ENCODE measurements at regions not wholly inside any gene's neighbourhood (a gene's known extent, or its start where the extent isn't known, plus 50 kb on each side); places are given as distances from the start of the nearest gene placed in this dataset.

DNA sequence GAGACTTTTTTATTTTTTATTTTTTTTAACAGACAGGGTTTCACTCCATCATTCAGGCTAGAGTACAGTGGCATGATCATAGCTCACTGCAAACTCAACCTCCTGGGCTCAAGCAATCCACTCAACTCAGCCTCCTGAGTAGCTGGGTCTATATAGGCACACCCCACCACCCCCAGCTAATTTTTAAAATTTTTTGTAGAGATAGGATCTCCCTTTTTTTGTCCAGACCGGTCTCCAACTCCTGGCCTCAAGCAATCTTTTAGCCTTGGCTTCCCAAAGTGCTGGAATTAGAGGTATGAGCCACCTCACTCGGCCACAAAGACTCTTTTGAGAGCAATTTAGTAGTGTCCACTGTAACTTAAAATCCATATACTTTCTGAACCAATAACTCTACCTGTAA lies 103.3 kb upstream of the DST start:
- Histone ChIP-seq H3K4me2 (ENCODE audit: low read length) (no peak overlapping the region), H3K36me3 (ENCODE audit: insufficient read depth, low read length) (no peaks in the 10 kb centered on the region), H3K27me3 (ENCODE audit: insufficient read depth, low read length) (no peaks in the 10 kb centered on the region), H3K9me3 (ENCODE audit: insufficient read depth, low read depth, low read length) (no peaks in the 10 kb centered on the region), H4K20me1 (ENCODE audit: insufficient read depth, low read length) (peaks cover 25% of the 10 kb centered on the region), H3K4me1 (ENCODE audit: insufficient read depth, low read length) (peaks cover 28% of the 10 kb centered on the region), H3K27ac (ENCODE audit: low read depth, low read length) (no peak overlapping the region), H3K4me3 (ENCODE audit: insufficient read depth, low read depth, low read length) (no peak overlapping the region), H3K9ac (ENCODE audit: low read length) (no peak overlapping the region), H2AFZ (ENCODE audit: low read depth, low read length) (no peak overlapping the region), H3K79me2 (ENCODE audit: insufficient read depth, low read length) (peaks cover 98% of the 10 kb centered on the region)
- no peak for FAIRE-seq
- Mint-ChIP-seq H3K9me3 (ENCODE audit: unreplicated experiment) (no peaks in the 10 kb centered on the region), H3K4me3 (ENCODE audit: unreplicated experiment) (no peak overlapping the region), H3K27ac (ENCODE audit: unreplicated experiment) (peak overlapping the region; percentile 80), H3K36me3 (ENCODE audit: low read depth, unreplicated experiment) (peaks cover 5% of the 10 kb centered on the region), H3K27me3 (ENCODE audit: low read depth, unreplicated experiment) (no peaks in the 10 kb centered on the region), H3K4me1 (ENCODE audit: low read depth, unreplicated experiment) (peaks cover 67% of the 10 kb centered on the region)
- DNase-seq (ENCODE audit: low read depth) = no peak
- TF ChIP-seq EZH2 (IDR thresholded peaks at IDR 0.05; ENCODE audit: insufficient read depth, low read length) = no peak
- TF ChIP-seq, protein P1, sequence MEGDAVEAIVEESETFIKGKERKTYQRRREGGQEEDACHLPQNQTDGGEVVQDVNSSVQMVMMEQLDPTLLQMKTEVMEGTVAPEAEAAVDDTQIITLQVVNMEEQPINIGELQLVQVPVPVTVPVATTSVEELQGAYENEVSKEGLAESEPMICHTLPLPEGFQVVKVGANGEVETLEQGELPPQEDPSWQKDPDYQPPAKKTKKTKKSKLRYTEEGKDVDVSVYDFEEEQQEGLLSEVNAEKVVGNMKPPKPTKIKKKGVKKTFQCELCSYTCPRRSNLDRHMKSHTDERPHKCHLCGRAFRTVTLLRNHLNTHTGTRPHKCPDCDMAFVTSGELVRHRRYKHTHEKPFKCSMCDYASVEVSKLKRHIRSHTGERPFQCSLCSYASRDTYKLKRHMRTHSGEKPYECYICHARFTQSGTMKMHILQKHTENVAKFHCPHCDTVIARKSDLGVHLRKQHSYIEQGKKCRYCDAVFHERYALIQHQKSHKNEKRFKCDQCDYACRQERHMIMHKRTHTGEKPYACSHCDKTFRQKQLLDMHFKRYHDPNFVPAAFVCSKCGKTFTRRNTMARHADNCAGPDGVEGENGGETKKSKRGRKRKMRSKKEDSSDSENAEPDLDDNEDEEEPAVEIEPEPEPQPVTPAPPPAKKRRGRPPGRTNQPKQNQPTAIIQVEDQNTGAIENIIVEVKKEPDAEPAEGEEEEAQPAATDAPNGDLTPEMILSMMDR (IDR thresholded peaks at IDR 0.05; ENCODE audit: insufficient read depth, low read depth, low read length) = no peak

DNA sequence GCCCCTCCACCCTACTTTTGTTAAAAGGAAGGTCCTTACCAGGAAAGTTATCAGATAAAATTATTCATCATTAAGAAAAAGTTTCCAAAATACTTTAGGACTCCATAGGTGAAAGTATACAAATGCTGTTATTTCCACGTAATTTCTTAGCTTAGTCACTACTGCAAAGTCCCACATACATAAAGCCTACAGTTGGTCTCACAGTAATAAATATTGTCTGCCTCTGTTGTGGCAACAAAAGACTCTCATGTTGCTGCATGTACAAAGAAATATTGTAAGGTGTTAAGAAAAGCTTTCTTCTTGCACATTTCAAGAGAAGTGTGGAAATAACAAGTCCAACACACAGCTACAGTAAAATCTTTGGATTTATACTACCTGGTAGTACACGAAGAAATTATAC lies 102.4 kb upstream of the DST start:
- no peak overlapping the region for H2AFZ ChIP-seq (ENCODE audit: low read depth, low read length)
- DNase-seq (ENCODE audit: low read depth) (no peak), FAIRE-seq (no peak)
- H3K27me3 ChIP-seq (ENCODE audit: insufficient read depth, low read length) = no peaks in the 10 kb centered on the region
- H3K4me3 ChIP-seq (ENCODE audit: insufficient read depth, low read depth, low read length) = no peak overlapping the region
- Mint-ChIP-seq H3K4me1 (ENCODE audit: low read depth, unreplicated experiment) (peaks cover 62% of the 10 kb centered on the region), H3K36me3 (ENCODE audit: low read depth, unreplicated experiment) (peaks cover 5% of the 10 kb centered on the region), H3K4me3 (ENCODE audit: unreplicated experiment) (no peak overlapping the region), H3K27me3 (ENCODE audit: low read depth, unreplicated experiment) (no peaks in the 10 kb centered on the region), H3K27ac (ENCODE audit: unreplicated experiment) (peak overlapping the region; percentile 68), H3K9me3 (ENCODE audit: unreplicated experiment) (no peaks in the 10 kb centered on the region)
- H3K4me2 ChIP-seq (ENCODE audit: low read length) = no peak overlapping the region
- H4K20me1 ChIP-seq (ENCODE audit: insufficient read depth, low read length) = peaks cover 30% of the 10 kb centered on the region
- no peak overlapping the region for H3K9ac ChIP-seq (ENCODE audit: low read length)
- no peaks in the 10 kb centered on the region for H3K9me3 ChIP-seq (ENCODE audit: insufficient read depth, low read depth, low read length)
- no peak overlapping the region for H3K27ac ChIP-seq (ENCODE audit: low read depth, low read length)
- peaks cover 20% of the 10 kb centered on the region for H3K4me1 ChIP-seq (ENCODE audit: insufficient read depth, low read length)
- no peaks in the 10 kb centered on the region for H3K36me3 ChIP-seq (ENCODE audit: insufficient read depth, low read length)
- TF ChIP-seq EZH2 (IDR thresholded peaks at IDR 0.05; ENCODE audit: insufficient read depth, low read length) = no peak
- TF ChIP-seq, protein P1 (IDR thresholded peaks at IDR 0.05; ENCODE audit: insufficient read depth, low read depth, low read length) = no peak
- peaks cover 98% of the 10 kb centered on the region for H3K79me2 ChIP-seq (ENCODE audit: insufficient read depth, low read length)

DNA sequence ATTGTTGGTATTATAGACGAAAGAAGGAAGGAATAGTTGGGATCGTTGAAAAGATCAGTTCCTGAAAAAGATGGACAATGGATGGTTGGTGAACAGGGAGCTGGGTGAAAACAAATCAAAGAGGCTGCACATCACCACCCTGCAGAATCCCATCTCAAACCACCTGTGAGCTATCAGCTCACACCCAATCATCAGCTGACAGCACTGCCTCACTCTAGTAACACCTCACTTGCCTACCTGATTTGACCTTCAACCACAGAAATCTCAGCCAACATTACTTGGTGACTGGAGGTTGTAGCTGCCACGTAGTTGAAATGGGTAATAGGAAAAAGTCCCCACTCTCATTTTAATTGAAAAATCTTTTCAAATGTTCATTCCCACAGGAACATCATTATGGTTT lies 101.8 kb upstream of the DST start:
- no peak overlapping the region for H3K4me2 ChIP-seq (ENCODE audit: low read length)
- H3K27me3 ChIP-seq (ENCODE audit: insufficient read depth, low read length) = no peaks in the 10 kb centered on the region
- H3K4me3 Mint-ChIP-seq (ENCODE audit: unreplicated experiment) = no peak overlapping the region
- no peaks in the 10 kb centered on the region for H3K9me3 ChIP-seq (ENCODE audit: insufficient read depth, low read depth, low read length)
- no peaks in the 10 kb centered on the region for H3K36me3 ChIP-seq (ENCODE audit: insufficient read depth, low read length)
- H3K4me1 ChIP-seq (ENCODE audit: insufficient read depth, low read length) = peaks cover 15% of the 10 kb centered on the region
- H4K20me1 ChIP-seq (ENCODE audit: insufficient read depth, low read length) = peaks cover 35% of the 10 kb centered on the region
- H2AFZ ChIP-seq (ENCODE audit: low read depth, low read length) = no peak overlapping the region
- no peaks in the 10 kb centered on the region for H3K9me3 Mint-ChIP-seq (ENCODE audit: unreplicated experiment)
- no peak overlapping the region for H3K9ac ChIP-seq (ENCODE audit: low read length)
- peaks cover 99% of the 10 kb centered on the region for H3K79me2 ChIP-seq (ENCODE audit: insufficient read depth, low read length)
- H3K36me3 Mint-ChIP-seq (ENCODE audit: low read depth, unreplicated experiment) = peaks cover 2% of the 10 kb centered on the region
- no peak for DNase-seq (ENCODE audit: low read depth)
- H3K4me3 ChIP-seq (ENCODE audit: insufficient read depth, low read depth, low read length) = no peak overlapping the region
- TF ChIP-seq EZH2 (IDR thresholded peaks at IDR 0.05; ENCODE audit: insufficient read depth, low read length) = no peak
- TF ChIP-seq, protein P1 (IDR thresholded peaks at IDR 0.05; ENCODE audit: insufficient read depth, low read depth, low read length) = no peak
- peaks cover 60% of the 10 kb centered on the region for H3K4me1 Mint-ChIP-seq (ENCODE audit: low read depth, unreplicated experiment)
- no peak for FAIRE-seq
- H3K27ac ChIP-seq (ENCODE audit: low read depth, low read length) = no peak overlapping the region
- no peaks in the 10 kb centered on the region for H3K27me3 Mint-ChIP-seq (ENCODE audit: low read depth, unreplicated experiment)
- peak overlapping the region; percentile 68 for H3K27ac Mint-ChIP-seq (ENCODE audit: unreplicated experiment)

Measured in astrocyte (in vitro differentiated cells and primary cell).